DMS53 (cell line): ENCODE measurements at regions not wholly inside any gene's neighbourhood (a gene's known extent, or its start where the extent isn't known, plus 50 kb on each side); places are given as distances from the start of the nearest gene placed in this dataset.

Source experiments
- DNase-seq: peaks from one replicate; lab custom pipeline; 2025; lab: John Stamatoyannopoulos, UW

DNA sequence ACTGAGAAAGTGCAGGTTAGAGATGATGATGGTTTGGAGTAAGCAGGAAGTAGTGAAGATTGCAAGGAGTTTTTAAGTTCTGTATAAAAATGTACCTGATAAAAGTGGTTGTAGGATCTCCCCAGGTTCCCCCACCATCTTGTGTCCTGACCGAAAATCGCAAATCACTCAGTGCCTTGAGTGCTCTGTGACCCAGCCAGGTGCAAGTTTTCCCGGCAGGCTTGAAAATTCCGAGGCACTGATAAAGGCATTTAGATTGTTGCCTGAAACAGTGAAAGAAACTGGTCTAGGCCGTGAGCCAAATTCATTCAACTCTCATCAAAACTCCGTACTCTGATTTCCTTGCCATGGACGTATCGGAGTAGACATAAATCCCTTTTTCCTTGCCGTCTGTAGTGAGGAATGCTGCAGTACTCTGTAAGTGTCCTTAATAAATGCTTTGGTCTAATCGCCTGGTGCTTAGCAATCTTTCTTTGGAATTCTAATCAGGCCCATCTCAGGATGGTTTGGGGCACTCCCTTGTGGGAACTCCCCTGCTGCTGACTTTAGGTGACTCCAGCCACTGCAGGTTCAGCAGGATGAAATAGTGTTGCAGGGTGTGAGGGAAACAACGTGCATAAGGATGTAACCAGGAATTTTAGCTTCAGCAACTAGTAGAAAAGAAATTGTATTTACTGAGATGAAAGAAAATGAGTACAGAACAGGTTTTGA, 1199.8 kb upstream of the MAP3K7 start:
- no peak for DNase-seq

DNA sequence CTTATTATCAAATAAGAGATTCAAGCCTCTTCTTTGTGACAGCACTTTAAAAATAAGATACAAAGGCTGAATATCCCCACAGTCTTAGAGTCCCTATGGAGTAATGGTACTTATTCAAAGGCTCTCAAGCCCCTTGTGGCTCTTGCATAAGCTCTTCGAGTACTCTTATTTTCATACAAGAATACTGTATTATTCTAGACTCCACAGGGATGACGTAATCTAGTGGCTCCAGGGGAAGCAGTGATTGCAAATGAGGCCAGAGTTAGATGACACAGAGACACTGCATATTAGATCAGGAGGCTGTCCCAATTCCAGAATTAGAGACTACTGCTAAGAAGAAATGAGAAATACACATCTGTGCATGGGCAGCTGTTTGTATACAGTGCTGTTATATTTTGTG, 1195.9 kb upstream of the MAP3K7 start:
- DNase-seq: no peak

DNA sequence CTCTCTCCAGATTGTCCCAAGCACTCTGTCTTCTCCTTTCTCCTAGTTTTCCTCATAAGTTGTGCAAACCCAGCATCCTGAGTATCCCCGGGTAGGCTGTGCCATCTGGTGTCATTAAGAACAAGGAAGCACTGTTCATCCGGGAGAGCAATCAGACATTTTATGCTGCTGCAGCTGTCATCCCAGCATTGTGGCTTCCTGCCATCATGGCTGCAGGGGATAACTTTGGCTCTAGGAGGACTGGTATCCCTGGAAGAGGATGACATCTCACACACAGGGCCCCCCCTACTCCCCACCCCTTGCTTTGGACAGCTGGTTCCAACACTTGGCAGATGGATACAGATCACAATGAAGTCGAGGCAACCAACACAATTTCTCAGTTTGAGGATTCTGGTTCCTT, 1195.1 kb upstream of the MAP3K7 start:
- peak; percentile 45 for DNase-seq

DNA sequence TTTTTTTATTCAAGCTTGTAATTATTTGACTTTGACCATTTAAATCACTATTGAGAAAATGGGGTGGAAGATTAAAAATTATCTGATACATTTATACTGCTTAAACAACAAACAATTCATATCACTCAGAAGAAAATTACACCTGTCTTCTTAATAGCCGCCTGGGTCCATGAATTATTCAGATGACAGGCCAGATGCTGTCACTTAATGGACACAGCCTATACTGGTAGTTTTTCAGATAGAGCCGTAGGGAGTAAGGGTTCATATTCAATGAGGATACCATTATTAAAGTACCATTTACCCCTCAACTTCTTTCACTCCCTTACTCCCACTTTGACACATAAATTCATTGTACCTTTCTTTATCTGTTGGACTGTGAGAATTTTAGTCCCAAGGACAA, 1193.4 kb upstream of the MAP3K7 start:
- DNase-seq: no peak

DNA sequence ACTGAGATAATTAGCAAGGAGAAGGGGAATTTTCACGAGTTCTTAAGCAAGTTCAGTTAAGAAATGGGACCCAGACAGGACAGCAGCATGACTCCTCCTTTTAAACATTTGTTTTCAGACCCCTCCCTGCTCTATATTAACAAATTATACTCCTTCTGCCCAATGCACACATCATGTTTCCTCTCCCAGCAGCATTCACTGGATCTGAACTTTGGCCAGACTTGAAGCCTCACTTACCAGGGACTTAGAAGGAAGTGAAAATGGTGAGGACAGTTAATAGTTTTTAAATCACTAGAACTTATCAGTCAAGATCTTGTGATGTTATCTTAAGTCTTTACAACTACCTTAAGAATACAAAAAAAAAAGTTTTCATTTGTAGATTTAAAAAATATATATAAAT, 1174.7 kb upstream of the MAP3K7 start:
- no peak for DNase-seq

DNA sequence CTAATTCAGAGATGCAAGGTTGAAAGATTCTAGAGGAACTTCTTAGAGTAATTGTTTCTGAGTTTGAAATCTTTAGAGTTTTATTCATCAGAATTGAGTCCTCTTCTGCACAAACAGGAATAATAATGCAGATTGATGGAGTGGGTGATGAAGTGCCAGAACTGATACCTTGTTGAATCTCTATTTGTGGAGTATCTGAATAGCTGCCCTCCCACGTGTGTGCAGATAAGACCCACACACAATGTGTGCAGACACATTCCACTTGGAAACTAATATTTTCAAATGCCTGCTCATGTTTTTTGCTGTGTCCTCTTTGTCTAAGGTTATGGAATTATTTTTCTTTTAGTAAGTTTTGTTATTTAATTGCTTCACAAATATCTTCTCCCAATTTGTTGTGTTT, 1167.8 kb upstream of the MAP3K7 start:
- no peak for DNase-seq

DNA sequence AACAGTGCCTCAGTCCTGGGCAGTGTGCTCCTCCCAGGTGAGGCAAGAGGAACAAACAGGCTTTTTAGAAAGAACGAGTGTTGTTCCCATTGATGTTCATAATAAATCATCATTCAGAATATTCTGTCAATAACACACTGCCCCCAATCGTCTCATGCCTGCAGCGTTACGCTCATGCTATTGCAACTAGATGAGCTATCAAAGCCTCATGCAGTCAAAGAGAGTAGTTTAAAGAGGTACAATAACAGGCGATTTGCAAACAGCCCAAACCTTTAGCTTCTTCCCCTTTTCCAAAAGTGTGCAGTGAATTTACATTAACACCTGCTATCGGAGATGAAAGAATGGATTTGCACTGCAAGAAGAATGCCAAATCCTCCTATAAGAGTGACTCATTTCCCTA, 1164.7 kb upstream of the MAP3K7 start:
- no peak for DNase-seq

DNA sequence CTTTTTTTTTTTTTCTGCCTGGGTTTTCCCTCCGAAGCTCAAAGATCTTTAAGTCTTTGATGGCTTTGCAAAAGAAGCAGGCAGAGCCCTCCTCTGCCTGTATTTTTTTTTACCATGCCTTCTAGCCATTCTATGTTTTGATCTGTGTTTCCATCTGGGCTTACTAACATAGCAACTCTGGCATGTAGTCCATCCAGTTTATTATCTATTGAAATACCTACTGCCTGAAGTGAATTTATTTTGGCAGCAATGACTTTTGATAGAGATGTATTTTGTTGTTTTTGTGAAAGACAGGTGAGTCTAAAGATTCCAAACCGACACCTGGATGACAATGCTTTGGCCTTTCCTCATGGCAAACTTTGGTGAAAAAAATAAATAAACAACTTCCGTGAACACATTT, 1157.7 kb upstream of the MAP3K7 start:
- DNase-seq: no peak

DNA sequence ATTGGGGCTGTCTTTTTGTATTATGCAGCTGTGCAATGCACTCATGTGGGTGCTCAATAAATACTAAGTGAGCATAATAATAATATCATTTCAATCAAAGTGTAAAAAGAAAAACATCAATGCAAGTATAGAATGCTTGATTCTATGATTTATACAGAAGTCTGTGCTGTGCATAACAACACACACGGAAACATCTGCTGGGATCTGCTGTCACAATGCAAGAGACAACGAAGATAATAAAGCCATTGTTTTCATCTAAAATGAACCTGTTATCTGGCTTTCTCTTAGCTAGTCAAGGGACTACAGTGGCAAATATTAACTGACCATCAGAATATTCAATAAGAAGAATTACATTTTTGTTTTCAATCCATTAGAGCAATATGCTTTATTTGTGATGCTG, 1156.9 kb upstream of the MAP3K7 start:
- DNase-seq: no peak

DNA sequence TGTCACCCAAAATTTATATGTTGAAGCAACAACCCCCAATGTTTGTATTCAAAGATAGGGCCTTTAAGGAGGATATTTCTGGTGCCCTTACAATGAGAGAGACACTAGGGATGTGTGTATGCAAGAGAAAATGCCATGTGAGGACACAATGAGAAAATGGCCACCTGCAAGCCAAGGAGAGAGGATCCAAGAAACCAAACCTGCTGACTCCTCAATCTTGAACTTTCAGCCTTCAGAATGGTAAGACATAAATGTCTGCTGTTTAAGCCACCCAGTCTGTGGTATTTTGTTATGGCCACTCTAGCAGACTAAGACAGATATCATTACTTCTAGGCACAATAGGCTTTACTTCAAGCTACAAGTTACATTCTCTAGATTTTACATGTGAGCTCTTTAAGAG, 1145.1 kb upstream of the MAP3K7 start:
- DNase-seq: no peak

DNA sequence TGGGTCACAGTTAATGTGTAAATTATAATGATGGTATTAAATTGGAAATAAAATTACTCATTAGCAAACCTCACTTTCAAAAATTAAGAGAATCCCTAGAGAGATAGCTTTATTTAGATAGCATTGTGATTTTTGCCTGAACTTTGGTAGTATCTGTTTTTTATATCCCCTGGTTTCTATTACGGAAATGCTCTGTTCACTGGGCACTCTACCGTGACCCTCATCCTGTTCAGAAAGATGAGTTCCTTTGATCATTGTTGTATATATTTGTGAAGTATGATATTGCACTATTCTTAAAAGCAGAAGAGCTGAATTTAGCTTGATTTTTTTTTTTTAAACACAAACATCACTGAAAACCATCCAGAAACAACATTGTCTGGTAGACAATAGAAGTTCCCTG, 1143.8 kb upstream of the MAP3K7 start:
- DNase-seq: peak; percentile 73

DNA sequence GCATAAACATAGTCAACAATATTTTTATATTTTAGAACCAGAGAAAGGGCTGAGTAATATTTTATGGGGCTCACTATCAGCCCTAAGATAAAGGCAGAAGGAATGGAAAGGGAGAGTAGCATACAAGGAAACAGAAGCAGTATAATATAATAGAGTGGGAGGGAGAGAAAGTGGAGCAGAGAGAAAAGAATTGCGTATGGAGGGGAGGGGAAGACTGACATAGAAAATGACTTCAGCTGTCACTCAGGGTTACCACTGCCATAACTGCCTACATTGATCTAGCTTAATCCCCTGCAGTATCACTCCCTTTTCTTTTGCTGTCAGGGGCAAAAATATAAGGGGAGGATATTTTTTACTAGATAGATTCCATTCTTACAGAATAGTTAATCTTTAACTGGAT, 1133.5 kb upstream of the MAP3K7 start:
- DNase-seq: peak; percentile 45

DNA sequence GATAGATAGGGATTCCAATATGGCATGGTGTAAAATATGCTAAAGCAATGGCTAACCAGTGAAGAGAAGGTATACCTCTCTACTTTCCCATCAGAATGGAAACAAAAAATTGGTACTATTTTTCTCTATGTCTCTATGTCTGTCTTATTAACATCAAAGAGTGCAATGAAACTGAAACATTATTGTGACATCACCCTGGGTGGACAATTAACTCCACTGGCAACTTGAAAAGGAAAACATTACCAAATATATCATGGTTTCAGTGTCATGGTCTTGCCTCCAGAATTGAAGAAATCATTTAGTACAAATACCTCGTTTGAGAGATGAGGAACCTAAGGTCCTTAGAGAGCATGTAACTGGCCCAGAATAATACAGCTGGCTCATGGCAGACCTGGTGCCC, 1132.5 kb upstream of the MAP3K7 start:
- no peak for DNase-seq

DNA sequence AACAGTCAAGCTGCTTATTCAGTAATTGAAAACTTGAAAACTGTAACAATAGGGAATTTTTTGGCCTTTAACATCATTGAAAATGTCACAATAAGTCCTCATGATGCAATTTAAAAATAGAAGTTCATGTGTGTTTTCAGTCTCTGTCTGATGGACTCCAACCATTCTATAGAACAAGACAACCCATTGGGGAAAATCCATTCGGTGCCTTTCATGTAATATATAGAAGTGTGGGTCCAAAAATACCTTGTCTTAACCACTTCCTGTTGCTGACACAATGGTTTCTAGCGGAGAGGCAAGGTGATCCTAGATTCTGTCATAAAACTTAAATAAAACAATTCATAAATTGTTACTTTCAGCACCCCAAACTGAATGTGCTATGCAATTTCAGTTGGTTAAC, 1131.3 kb upstream of the MAP3K7 start:
- no peak for DNase-seq

DNA sequence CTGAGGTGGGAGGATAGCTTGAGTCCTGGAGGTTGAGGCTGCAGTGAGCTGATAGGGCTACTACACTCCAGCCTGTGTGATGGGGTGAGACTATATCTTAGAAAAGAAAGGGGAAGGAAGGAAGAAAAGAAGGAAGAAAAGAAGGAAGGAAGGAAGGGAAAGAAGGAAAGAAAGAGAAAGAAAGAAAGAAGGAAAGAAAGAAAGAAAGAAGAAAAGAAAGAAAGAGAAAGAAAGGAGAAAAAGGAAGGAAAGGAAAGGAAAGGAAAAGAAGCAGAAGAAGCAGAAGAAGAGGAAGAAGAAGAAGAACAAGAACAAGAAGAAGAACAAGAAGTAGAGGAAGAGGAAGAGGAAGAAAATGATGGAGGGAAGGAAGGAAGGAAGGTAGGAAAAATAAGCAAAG, 1130.2 kb upstream of the MAP3K7 start:
- DNase-seq: no peak

DNA sequence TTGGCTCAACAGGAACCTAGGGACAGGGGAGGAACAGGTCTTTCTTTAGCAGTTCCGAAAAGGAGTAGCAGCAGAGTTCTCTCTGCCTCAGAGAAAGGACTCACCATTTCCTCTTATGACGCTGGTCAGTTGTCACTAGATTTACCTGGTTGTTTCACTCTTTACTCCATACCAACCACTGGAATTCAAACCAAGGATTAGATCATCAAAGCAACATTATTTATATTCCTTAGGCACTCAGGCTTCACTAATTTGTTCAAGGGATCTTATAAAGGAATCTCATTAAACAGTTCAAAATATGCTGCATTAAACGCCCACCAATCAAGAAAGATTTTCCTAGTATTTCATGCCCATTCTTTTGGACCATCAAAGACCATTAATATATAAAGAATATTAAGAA, 1129.5 kb upstream of the MAP3K7 start:
- no peak for DNase-seq

DNA sequence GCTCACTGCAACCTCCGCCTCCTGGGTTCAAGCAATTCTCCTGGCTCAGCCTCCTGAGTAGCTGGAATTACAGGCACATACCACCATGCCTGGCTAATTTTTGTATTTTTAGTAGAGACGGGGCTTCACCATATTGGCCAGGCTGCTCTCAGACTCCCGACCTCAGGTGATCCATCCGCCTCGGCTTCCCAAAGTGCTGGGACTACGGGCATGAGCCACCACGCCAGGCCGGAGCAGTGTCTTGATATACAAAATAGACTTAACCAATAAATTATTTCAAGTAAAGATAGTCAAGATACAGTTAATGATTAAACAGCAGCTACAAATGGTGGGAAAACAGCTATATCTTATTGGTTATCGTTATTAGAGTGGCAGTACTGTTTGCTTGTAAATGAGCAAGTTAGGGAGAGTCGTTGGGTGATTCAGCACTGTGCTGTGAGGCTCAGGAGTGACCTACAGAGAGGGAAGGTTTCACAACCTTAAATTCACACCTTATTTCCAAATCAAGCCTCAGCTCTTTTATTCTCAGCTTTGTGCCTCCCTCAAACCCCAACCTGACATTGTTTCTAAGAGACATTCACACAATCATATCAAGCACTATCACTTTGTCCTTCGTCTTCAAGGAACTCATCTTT, 1128.4 kb upstream of the MAP3K7 start:
- no peak for DNase-seq

DNA sequence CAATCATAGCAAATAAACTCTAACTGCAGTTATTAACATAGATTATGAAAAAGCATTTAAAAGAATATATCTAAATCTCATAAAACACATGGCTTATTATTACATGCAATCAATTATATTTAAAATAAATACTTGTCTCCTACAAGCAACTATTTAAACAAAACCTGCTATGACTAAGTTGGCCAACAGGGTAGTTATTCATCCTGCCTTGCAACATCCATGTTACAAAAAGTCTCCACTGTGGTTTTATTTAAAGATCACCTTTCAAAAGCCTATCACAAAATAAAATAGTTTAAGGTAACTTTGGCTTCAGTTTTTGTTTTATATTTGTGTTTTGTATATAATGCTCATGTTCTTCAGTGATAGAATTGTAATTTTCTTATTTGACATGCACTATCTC, 1127.0 kb upstream of the MAP3K7 start:
- DNase-seq: peak; percentile 9

DNA sequence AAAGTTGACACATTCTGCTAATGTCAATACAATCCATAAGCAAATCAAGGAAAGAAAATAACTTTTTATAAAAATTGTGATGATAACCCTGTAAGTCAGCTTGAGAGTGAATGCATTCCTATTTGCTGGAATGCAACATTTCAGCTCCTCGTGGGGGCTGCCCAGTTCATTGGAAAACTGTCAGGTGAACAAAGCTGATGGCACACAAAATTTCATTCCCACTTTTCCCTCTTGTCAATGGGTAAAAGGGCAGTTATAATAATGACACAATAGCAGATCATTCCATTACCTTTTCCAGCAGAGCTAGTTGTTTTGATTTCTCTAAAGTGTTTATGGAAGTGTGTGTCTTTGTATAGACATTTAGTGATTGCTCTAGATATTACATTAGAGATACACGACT, 1124.6 kb upstream of the MAP3K7 start:
- DNase-seq: no peak

DNA sequence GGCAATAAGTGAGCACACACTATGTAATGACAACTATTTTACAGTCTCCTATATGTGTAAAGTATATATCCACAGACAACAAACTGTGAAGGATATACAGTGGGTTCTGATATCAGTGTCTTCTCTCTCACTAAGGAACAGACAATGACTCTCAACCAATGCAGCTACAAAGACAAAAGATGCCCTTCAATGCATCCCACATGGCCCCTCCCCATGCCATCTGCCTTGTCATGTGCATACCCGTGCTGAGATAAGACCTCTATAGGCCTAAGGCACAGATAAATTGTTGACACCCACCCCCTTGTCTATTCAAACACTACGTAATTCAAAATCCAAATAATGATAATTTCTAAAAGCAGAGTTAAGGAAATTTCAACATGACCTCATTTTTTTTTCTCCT, 1123.5 kb upstream of the MAP3K7 start:
- no peak for DNase-seq

DNA sequence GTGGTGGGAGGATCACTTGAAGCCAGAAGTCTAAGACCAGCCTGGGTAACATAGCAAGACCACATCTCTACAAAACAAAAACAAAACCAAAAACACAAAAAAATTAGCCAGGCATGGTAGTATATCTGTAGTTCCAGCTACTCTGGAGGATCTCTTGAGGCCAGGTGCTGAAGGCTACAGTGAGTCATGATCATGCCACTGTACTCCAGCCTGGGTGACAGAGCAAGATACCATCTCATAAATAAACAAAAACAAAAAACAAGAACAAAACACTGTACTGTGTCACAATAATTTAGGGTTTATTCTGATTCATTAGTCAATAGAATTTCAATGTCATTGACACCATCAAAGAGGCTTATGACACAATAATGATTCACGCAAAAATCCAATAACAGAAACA, 1121.7 kb upstream of the MAP3K7 start:
- DNase-seq: peak; percentile 79

DNA sequence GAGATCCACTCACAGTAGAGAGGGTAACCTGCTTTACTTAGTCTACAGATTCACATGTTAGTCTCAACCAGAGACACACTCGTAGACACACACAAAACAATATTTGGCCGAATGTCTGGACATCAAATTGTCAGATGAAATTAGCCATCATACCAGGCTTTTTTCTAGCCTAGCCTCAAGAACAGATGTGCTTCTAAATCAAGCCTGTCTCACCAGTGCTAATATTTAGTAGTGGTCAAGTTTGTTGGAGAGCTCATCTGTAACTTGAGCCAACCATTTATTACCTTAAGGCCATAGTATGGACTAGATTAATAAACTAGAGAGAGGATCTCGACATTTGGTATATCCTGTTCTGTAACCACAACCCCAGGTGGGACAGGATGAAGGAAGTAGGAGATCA, 1118.8 kb upstream of the MAP3K7 start:
- peak; percentile 3 for DNase-seq

DNA sequence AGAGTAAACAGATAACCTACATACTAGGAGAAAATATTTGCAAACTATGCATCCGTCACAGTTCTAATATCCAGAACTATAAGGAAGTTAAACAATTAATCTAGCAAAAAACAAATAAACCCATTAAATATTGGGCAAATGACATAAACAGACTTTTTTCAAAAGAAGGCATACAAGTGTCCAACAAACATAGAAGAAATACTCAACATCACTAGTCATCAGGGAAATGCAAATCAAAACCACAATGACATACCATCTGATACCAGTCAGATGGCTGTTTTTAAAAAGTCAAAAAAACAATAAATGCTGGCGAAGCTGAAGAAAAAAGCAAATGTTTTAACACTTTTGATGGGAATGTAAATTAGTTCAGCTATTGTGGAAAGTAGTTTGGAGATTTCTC, 1117.7 kb upstream of the MAP3K7 start:
- DNase-seq: peak; percentile 27

DNA sequence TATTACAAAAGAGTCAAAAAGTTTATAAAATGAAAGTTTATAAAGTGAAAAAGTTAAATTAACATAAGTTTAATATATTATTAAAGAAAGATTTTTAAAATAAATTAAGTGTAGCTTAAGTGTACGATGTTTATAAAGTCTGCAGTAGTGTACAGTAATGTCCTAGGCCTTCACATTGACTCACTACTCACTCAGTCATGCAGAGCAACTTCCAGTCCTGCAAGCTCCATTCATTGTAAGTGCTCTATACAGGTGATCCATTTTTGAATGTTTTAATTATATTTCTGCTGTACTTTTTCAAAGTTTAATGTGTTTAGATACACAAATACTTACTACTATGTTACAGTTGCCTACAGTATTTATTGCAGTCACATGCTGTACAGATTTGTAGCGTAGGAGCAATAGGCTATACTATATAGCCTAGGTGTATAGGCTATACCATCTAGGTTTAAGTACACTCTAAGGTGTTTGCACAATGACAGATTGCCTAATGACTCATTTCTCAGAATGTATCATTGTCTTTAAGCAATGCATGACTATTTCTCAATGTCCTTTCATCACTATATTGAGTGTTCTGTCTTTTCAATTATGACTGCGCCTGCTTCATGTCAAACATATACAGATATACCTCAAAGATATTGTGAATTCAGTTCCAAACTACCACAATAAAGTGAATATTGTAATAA, 1110.3 kb upstream of the MAP3K7 start:
- peak; percentile 60 for DNase-seq
